HK-2 (cell line): ENCODE measurements at regions not wholly inside any gene's neighbourhood (a gene's known extent, or its start where the extent isn't known, plus 50 kb on each side); places are given as distances from the start of the nearest gene placed in this dataset.

Source experiments
- DNase-seq: peaks from one replicate; pipeline ENCODE4 v3.0.0-alpha.2; 2018; ENCODE audit not compliant: unreplicated experiment

GRCh38 chr17:27991462-27991993, 50.9 kb upstream of the NLK start:
- DNase-seq = no peak
